Stimulated activated CD4-positive, alpha-beta T cell treated with anti-CD3 and anti-CD28 coated beads, Interleukin-12 subunit alpha, Interleukin-12 subunit beta, amount 100 ng/mL, for 4 hours (primary cell): ENCODE measurements at regions not wholly inside any gene's neighbourhood (a gene's known extent, or its start where the extent isn't known, plus 50 kb on each side); places are given as distances from the start of the nearest gene placed in this dataset.

Experiments used
- DNase-seq: peaks from one replicate; pipeline ENCODE4 v3.0.0-alpha.2; 2020

DNA sequence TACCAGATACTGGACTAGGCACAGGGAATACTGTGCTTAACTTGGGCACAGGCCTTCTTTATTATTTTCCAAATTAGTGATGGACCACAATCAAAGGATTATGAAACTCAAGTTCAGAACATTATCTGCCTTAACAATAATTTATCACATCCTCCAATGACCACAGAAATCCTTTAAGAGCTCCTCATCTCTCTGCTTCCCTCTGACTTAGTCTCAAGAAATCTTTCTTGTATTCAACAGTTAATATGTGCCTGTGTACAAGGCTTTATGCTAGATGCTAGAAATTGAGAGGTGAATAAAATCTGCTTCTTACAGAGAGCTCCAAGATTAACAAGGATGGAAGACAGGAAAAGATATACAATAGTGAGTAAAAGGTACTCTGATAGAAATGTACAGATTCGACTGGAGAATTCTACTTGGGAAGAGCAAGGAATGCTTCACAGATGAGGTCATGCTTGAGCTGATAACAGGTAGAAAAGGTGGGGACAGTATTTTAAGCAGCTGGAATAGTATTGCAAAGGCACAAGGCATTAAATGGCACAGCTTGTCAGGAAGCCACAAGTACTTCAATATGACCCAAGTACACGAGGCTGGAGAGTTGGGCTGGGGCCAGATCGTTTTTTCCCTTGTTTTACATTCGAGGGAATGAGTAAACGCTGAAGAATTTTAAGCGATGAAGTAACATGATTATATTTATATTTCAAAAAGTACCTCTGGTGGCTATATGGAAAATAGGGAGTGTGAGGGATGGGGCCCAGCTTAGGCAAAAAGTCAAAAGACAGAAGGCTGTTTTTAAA lies 55.1 kb upstream of the ARID2 start:
- no peak for DNase-seq

- no peak for DNase-seq
Observed at GRCh38 chr12:45675534-45675933, 54.0 kb upstream of the ARID2 start.
